Inferior parietal cortex (tissue), 1 donor: ENCODE measurements at regions not wholly inside any gene's neighbourhood (a gene's known extent, or its start where the extent isn't known, plus 50 kb on each side); places are given as distances from the start of the nearest gene placed in this dataset.

Source experiments
- DNase-seq: peaks from one replicate; pipeline ENCODE4 v3.0.0-alpha.2; 2016; ENCODE audit errors: extremely low spot score

DNA sequence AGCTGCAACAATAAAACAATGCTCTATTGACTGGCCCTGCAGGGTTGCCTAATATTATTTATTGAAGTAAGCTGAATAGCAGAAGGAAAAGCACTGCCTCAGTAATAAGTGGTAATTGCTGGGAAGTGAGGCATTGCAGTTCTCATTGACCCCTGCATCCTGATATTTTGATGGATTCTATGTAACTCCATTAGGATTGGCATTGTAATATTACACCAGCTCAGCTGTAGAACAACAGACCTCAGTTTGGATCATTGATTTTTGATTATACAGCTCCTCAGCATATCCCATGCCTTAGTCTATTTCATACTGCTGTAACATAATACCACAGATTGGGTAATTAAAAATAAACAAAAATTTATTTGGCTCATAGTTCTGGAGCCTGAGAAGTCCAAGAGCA lies 650.6 kb upstream of the SALL1 start:
- no peak for DNase-seq

DNA sequence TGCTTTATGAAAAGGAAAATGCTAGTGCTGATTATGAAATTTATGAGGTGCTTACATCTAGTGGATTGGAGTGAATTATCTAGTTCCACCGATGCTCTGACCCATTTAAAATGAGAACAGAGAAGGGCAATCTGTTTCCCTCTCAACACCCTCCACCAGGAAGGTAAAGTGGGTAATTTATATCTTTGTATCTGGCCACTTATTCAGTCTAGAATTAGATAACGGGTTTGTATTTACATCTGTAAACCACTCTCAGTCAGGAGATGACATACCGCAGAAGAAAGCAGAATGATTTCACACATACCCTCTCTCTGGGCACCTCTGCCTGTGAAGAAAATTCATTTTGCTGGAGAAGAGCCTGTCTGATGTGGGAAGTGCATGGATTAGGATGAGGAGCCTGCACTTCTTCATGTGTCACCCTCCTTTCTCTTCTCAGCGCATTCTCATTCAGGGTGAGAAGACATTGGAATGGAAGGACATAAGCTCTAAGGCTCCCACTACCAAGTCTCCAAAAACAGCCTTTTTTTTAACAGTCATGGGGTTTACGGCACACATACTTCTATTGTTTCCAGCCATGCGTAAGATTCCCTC lies 646.7 kb upstream of the SALL1 start:
- DNase-seq, result no peak

- DNase-seq, result no peak
These were observed 628.2 kb upstream of the SALL1 start for GRCh38 chr16:51779240-51779639.

- DNase-seq, result no peak
These were observed 622.2 kb upstream of the SALL1 start for GRCh38 chr16:51773071-51773890.

GRCh38 chr16:51766739-51767138 lies 615.7 kb upstream of the SALL1 start:
- no peak for DNase-seq

DNA sequence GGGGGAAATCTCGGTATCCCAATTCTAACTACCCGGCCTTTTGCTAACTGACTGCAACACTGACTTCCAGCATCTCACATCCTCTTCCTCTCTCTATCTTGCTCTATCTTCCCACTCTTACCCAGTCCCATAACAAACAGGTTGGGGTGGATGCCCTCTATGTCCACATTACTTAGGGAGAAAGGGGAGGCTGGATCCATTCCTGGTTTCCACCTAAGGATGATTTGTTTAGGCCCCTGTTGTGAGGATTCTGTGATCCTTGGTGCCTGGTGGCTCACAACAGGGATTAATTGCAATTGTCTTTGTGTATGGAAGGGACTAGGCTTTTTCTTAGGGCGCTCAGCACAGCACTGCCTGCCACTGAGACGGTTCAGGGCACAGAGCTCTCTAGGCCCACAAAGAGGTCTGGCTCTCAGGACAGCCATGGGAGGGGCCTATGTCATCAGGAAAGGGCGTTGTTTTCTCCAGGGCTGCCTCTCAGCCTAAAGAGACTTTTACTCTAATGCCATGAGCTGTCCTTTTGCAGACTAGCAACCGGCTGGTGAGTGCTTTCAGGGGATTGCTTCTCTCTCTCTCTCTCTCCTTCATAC lies 612.1 kb upstream of the SALL1 start:
- DNase-seq, result no peak

GRCh38 chr16:51762081-51762996 lies 611.3 kb upstream of the SALL1 start:
- DNase-seq, result peak; percentile 86

DNA sequence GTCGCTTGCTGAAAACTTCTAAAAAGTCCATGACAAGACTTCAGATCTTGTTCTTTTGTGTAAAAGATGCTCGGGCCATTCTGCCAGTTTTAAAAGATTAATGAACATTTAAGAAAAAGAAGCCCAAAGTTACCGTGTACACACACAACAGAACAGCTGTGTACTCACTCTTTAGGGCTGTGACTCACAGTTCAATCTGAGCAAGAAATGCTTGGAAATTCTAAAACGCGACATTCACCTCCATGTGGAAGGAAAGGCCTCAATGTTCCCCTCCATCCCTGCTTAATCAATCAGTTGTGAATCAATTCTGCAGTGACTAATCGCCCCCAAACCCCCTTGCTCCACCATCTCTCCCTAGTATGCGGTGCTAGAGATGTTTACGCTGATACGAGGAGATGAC lies 609.9 kb upstream of the SALL1 start:
- no peak for DNase-seq

GRCh38 chr16:51759999-51760398 lies 608.9 kb upstream of the SALL1 start:
- no peak for DNase-seq

DNA sequence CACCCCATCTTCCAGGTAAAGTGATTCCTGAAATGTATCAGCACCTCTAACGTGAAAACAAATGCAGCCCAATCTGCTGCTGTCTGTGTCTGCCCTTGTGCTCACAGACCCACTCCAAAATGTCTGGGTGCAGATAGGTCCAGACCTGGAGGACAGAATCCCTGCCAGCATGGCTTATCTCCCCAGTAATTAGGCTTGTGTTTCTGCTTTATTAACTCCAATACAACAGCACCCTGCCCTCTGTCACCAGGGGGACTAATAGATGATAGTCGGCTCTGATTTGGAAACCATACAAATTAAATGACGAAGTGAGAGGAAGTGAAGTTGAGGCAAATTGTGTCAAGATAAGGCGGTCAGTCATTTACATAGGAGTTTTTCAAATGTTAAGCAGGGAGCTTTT lies 608.3 kb upstream of the SALL1 start:
- no peak for DNase-seq

DNA sequence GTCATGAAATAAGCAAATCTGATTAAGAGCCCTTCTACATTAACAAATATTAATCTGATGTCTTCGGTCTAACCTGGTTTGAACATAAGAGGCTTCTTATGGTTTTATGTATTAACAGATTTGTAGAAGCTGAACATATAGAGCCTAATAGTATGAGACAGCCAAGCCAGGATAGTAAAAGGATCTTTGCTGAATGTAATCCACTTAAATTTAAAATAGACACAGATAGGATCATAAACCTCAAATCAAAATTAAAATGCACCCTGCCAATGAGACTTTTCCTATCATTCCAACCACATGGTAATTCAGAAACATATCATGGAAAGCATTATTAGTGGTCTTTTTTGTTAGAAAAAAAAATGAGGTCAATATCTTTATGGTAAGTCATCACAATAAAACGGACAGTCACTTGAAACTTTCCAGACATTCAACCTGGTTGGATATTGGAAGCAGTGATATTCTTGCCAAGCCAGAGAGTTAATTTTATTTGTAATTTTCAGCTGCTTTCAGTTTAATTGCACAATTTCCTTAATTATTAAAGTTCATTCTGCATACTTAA lies 606.9 kb upstream of the SALL1 start:
- no peak for DNase-seq

DNA sequence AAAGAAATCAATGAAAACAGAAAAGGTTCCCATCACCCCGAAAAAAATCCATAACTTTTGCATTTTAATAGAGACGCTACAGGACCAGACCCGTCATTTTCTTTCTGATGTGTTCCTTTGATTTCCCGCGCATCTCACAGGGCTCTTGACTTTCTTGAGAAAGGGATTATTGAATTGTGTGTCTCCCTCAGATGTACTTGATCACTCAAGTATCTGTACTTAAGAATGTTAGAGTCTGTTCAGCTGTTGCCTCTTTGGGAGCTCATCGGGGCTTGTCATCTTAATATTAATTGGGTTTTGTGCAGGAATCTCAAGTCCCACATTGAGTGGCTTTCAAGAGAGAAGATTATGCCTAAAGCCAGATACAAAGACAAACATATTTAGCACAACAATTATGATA lies 606.4 kb upstream of the SALL1 start:
- DNase-seq, result no peak

GRCh38 chr16:51757124-51757470 lies 606.0 kb upstream of the SALL1 start:
- no peak for DNase-seq

DNA sequence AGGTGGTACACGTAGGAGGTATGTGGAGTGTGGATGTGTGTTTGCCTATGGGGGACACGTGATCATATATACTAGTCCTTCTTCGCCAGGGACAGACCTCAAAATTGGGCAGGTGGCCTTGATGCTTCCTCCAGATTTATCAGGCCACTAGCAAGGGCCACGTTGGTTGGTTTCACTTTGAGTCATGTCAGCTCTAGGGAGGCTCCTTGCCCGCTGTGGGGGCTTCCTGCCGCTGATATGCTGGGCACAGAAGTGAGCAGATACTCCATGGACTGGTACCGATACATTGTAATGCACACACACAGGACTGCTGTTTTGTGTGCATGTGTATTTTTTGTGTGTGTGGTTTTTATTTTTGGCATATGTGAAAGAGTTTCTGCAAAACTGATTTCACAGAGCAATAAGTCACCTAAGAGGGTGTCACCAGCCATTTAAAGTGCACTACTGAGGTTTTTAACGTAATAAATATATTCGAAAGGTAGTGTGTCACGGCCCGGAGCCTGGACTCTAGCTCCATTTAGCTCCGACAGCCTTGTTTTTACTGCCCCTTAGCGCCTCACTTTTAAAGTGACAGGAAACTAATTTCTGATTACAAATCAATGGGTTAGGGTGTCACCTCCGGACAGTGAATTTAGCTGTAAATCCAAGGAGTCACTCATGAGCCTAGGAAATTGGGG lies 605.5 kb upstream of the SALL1 start:
- DNase-seq, result no peak

GRCh38 chr16:51755577-51756355 lies 604.7 kb upstream of the SALL1 start:
- DNase-seq, result no peak

- DNase-seq, result no peak
These were observed 604.0 kb upstream of the SALL1 start for GRCh38 chr16:51755039-51755501.

- DNase-seq, result no peak
These were observed 602.5 kb upstream of the SALL1 start for GRCh38 chr16:51753467-51754127.

DNA sequence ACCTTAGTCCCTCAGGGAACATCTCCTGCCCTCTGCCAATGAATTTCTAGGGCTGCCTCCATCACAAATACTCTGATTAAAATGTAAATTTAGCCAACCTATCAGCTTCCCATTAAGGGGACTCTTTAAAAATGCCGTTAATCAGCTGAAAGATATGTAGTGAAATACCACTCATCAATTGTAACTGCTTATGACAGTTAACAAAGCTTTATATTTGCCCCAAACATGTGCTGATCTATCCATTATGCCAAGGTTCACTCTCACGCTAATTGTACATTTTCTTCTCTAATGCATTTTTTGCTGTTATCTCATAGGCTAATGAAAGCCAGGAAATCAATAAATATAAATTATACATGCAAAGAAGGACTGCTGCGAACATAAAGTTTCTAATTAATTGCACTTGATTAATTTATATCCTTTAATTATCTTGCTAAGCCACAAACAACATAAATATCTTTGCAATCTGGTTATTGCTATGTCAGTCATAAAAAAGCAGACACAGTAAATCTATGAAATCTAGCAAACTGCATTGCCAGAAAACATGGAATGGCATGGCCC lies 601.4 kb upstream of the SALL1 start:
- no peak for DNase-seq

- no peak for DNase-seq
These were observed 596.3 kb upstream of the SALL1 start for GRCh38 chr16:51747329-51747728.

DNA sequence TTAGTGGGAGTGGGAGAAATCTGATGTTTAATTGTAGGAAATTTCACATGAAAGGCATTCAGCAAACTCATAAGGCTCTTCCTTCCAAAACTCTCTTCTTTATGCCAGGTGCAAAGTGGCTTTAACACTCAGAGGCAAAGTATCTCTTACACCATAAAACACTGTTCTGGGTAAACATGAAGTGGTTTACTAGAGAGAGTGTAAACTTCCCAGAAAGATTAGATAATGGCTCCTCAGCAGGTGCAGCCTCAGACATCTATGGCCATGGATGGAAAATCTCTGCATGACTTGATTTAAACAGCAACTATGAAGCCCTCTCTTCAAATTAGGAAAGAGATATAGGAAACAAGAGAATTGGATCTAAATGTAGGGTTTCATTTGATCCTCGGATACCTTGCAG lies 583.1 kb upstream of the SALL1 start:
- DNase-seq, result no peak
